ENCODE measurements at regions not wholly inside any gene's neighbourhood (a gene's known extent, or its start where the extent isn't known, plus 50 kb on each side); places are given as distances from the start of the nearest gene placed in this dataset.
"Not testable (repeated sequence)": the region's sequence is repeated elsewhere in the genome, so short reads cannot be mapped to it uniquely, and the experiment has no call there.

- Histone ChIP-seq H3K4me3 (ENCODE audit: low read length) (no peak overlapping the region), H3K27me3 (ENCODE audit: control insufficient read depth, insufficient read depth, low read length) (no peaks in the 10 kb centered on the region), H3K9me3 (ENCODE audit: control insufficient read depth, low read depth, low read length) (no peaks in the 10 kb centered on the region), H3K4me1 (ENCODE audit: control insufficient read depth, insufficient read depth, low read length) (no peaks in the 10 kb centered on the region), H3K36me3 (ENCODE audit: control insufficient read depth, insufficient read depth, low read length) (no peaks in the 10 kb centered on the region), H3K27ac (ENCODE audit: low read length) (no peak overlapping the region)
- no CpG with 5 or more reads among the region's 6 CpGs for WGBS (ENCODE audit: insufficient coverage, low lambda C conversion rate)
- no peak for DNase-seq
Observed at GRCh38 chr2:59180111-59180510, 939.0 kb upstream of the FANCL start.

GRCh38 chr2:59177748-59178147, 936.6 kb upstream of the FANCL start:
- H3K27me3 ChIP-seq (ENCODE audit: control insufficient read depth, insufficient read depth, low read length) = no peaks in the 10 kb centered on the region
- H3K4me1 ChIP-seq (ENCODE audit: control insufficient read depth, insufficient read depth, low read length) = no peaks in the 10 kb centered on the region
- no peak for DNase-seq
- no CpG with 5 or more reads among the region's 2 CpGs for WGBS (ENCODE audit: insufficient coverage, low lambda C conversion rate)
- no peaks in the 10 kb centered on the region for H3K9me3 ChIP-seq (ENCODE audit: control insufficient read depth, low read depth, low read length)
- no peak overlapping the region for H3K27ac ChIP-seq (ENCODE audit: low read length)
- no peak overlapping the region for H3K4me3 ChIP-seq (ENCODE audit: low read length)
- H3K36me3 ChIP-seq (ENCODE audit: control insufficient read depth, insufficient read depth, low read length) = no peaks in the 10 kb centered on the region

- H3K27ac ChIP-seq (ENCODE audit: low read length) = no peak overlapping the region
- no peaks in the 10 kb centered on the region for H3K27me3 ChIP-seq (ENCODE audit: control insufficient read depth, insufficient read depth, low read length)
- no peak for DNase-seq
Observed at GRCh38 chr2:59176737-59177136, 935.6 kb upstream of the FANCL start.

GRCh38 chr2:59174536-59175243, 933.6 kb upstream of the FANCL start:
- Histone ChIP-seq H3K4me3 (ENCODE audit: low read length) (no peak overlapping the region), H3K27me3 (ENCODE audit: control insufficient read depth, insufficient read depth, low read length) (no peaks in the 10 kb centered on the region), H3K27ac (ENCODE audit: low read length) (no peak overlapping the region), H3K9me3 (ENCODE audit: control insufficient read depth, low read depth, low read length) (no peaks in the 10 kb centered on the region), H3K4me1 (ENCODE audit: control insufficient read depth, insufficient read depth, low read length) (no peaks in the 10 kb centered on the region), H3K36me3 (ENCODE audit: control insufficient read depth, insufficient read depth, low read length) (no peaks in the 10 kb centered on the region)
- no peak for DNase-seq
- 80% methylated on average over 1 of the region's 13 CpGs for WGBS (ENCODE audit: insufficient coverage, low lambda C conversion rate)

More at GRCh38 chr2:59176737-59177136, 935.6 kb upstream of the FANCL start:
- Histone ChIP-seq H3K4me1 (ENCODE audit: control insufficient read depth, insufficient read depth, low read length) (no peaks in the 10 kb centered on the region), H3K36me3 (ENCODE audit: control insufficient read depth, insufficient read depth, low read length) (no peaks in the 10 kb centered on the region), H3K4me3 (ENCODE audit: low read length) (no peak overlapping the region), H3K9me3 (ENCODE audit: control insufficient read depth, low read depth, low read length) (no peaks in the 10 kb centered on the region)

- WGBS (ENCODE audit: insufficient coverage, low lambda C conversion rate) = 96% methylated on average over 5 of the region's 8 CpGs
- Histone ChIP-seq H3K27me3 (ENCODE audit: control insufficient read depth, insufficient read depth, low read length) (no peaks in the 10 kb centered on the region), H3K9me3 (ENCODE audit: control insufficient read depth, low read depth, low read length) (no peaks in the 10 kb centered on the region), H3K36me3 (ENCODE audit: control insufficient read depth, insufficient read depth, low read length) (no peaks in the 10 kb centered on the region), H3K4me1 (ENCODE audit: control insufficient read depth, insufficient read depth, low read length) (no peaks in the 10 kb centered on the region), H3K27ac (ENCODE audit: low read length) (no peak overlapping the region), H3K4me3 (ENCODE audit: low read length) (no peak overlapping the region)
- DNase-seq = no peak
Observed at GRCh38 chr2:59173325-59173724, 932.2 kb upstream of the FANCL start.

- DNase-seq = no peak
- Histone ChIP-seq H3K27me3 (ENCODE audit: control insufficient read depth, insufficient read depth, low read length) (no peaks in the 10 kb centered on the region), H3K4me3 (ENCODE audit: low read length) (no peak overlapping the region), H3K4me1 (ENCODE audit: control insufficient read depth, insufficient read depth, low read length) (no peaks in the 10 kb centered on the region), H3K27ac (ENCODE audit: low read length) (no peak overlapping the region), H3K36me3 (ENCODE audit: control insufficient read depth, insufficient read depth, low read length) (no peaks in the 10 kb centered on the region), H3K9me3 (ENCODE audit: control insufficient read depth, low read depth, low read length) (no peaks in the 10 kb centered on the region)
Observed at GRCh38 chr2:59171019-59171418, 929.9 kb upstream of the FANCL start.

- no peaks in the 10 kb centered on the region for H3K27me3 ChIP-seq (ENCODE audit: control insufficient read depth, insufficient read depth, low read length)
- H3K4me3 ChIP-seq (ENCODE audit: low read length) = no peak overlapping the region
- DNase-seq = no peak
- no peak overlapping the region for H3K27ac ChIP-seq (ENCODE audit: low read length)
- H3K9me3 ChIP-seq (ENCODE audit: control insufficient read depth, low read depth, low read length) = no peaks in the 10 kb centered on the region
- WGBS (ENCODE audit: insufficient coverage, low lambda C conversion rate) = no CpG with 5 or more reads among the region's 4 CpGs
- no peaks in the 10 kb centered on the region for H3K4me1 ChIP-seq (ENCODE audit: control insufficient read depth, insufficient read depth, low read length)
- no peaks in the 10 kb centered on the region for H3K36me3 ChIP-seq (ENCODE audit: control insufficient read depth, insufficient read depth, low read length)
Observed at GRCh38 chr2:59168766-59169165, 927.6 kb upstream of the FANCL start.

GRCh38 chr2:59167514-59167913, 926.4 kb upstream of the FANCL start:
- H3K4me3 ChIP-seq (ENCODE audit: low read length) = no peak overlapping the region
- no CpG with 5 or more reads among the region's 2 CpGs for WGBS (ENCODE audit: insufficient coverage, low lambda C conversion rate)
- DNase-seq = no peak

GRCh38 chr2:59157908-59158307, 916.8 kb upstream of the FANCL start:
- H3K4me3 ChIP-seq (ENCODE audit: low read length); H3K4me1 ChIP-seq (ENCODE audit: control insufficient read depth, insufficient read depth, low read length); H3K9me3 ChIP-seq (ENCODE audit: control insufficient read depth, low read depth, low read length); H3K36me3 ChIP-seq (ENCODE audit: control insufficient read depth, insufficient read depth, low read length); H3K27ac ChIP-seq (ENCODE audit: low read length); H3K27me3 ChIP-seq (ENCODE audit: control insufficient read depth, insufficient read depth, low read length); DNase-seq: not testable (repeated sequence)
- WGBS (ENCODE audit: insufficient coverage, low lambda C conversion rate) = 85% methylated on average over 1 of the region's 1 CpG

More at GRCh38 chr2:59167514-59167913, 926.4 kb upstream of the FANCL start:
- Histone ChIP-seq H3K27ac (ENCODE audit: low read length) (no peak overlapping the region), H3K27me3 (ENCODE audit: control insufficient read depth, insufficient read depth, low read length) (no peaks in the 10 kb centered on the region), H3K9me3 (ENCODE audit: control insufficient read depth, low read depth, low read length) (no peaks in the 10 kb centered on the region), H3K4me1 (ENCODE audit: control insufficient read depth, insufficient read depth, low read length) (no peaks in the 10 kb centered on the region), H3K36me3 (ENCODE audit: control insufficient read depth, insufficient read depth, low read length) (no peaks in the 10 kb centered on the region)

- no peaks in the 10 kb centered on the region for H3K36me3 ChIP-seq (ENCODE audit: control insufficient read depth, insufficient read depth, low read length)
- no peaks in the 10 kb centered on the region for H3K27me3 ChIP-seq (ENCODE audit: control insufficient read depth, insufficient read depth, low read length)
- no peak for DNase-seq
- 100% methylated on average over 2 of the region's 3 CpGs for WGBS (ENCODE audit: insufficient coverage, low lambda C conversion rate)
- H3K9me3 ChIP-seq (ENCODE audit: control insufficient read depth, low read depth, low read length) = no peaks in the 10 kb centered on the region
- no peak overlapping the region for H3K27ac ChIP-seq (ENCODE audit: low read length)
- no peaks in the 10 kb centered on the region for H3K4me1 ChIP-seq (ENCODE audit: control insufficient read depth, insufficient read depth, low read length)
- no peak overlapping the region for H3K4me3 ChIP-seq (ENCODE audit: low read length)
Observed at GRCh38 chr2:59151805-59152204, 910.7 kb upstream of the FANCL start.

GRCh38 chr2:59150217-59150849, 909.2 kb upstream of the FANCL start:
- Histone ChIP-seq H3K9me3 (ENCODE audit: control insufficient read depth, low read depth, low read length) (no peaks in the 10 kb centered on the region), H3K27me3 (ENCODE audit: control insufficient read depth, insufficient read depth, low read length) (no peaks in the 10 kb centered on the region), H3K4me1 (ENCODE audit: control insufficient read depth, insufficient read depth, low read length) (no peaks in the 10 kb centered on the region), H3K36me3 (ENCODE audit: control insufficient read depth, insufficient read depth, low read length) (no peaks in the 10 kb centered on the region), H3K4me3 (ENCODE audit: low read length) (no peak overlapping the region), H3K27ac (ENCODE audit: low read length) (no peak overlapping the region)
- no peak for DNase-seq
- no CpG with 5 or more reads among the region's 1 CpG for WGBS (ENCODE audit: insufficient coverage, low lambda C conversion rate)

All from large intestine (tissue), 3 donors.